HFFc6 (cell line): ENCODE measurements at regions not wholly inside any gene's neighbourhood (a gene's known extent, or its start where the extent isn't known, plus 50 kb on each side); places are given as distances from the start of the nearest gene placed in this dataset.

ENCODE experiments used
- DNase-seq: peaks from one replicate; pipeline ENCODE4 v3.0.0-alpha.2; 2018
- H3K27ac Mint-ChIP-seq: 2 replicates; pipeline ENCODE4 v1.8.0; 2020; ENCODE audit warnings: mild to moderate bottlenecking, mixed read lengths
- H3K27me3 Mint-ChIP-seq: 2 replicates; pipeline ENCODE4 v1.8.0; 2021; ENCODE audit warnings: mild to moderate bottlenecking, moderate library complexity, mixed read lengths; ENCODE audit not compliant: insufficient read depth
- H3K36me3 Mint-ChIP-seq: 2 replicates; pipeline ENCODE4 v1.8.0; 2021; ENCODE audit warnings: low read depth, mixed read lengths
- H3K4me1 Mint-ChIP-seq: 2 replicates; pipeline ENCODE4 v1.8.0; 2020; ENCODE audit warnings: low read depth, mixed read lengths
- H3K4me3 Mint-ChIP-seq: 2 replicates; pipeline ENCODE4 v1.8.0; 2020; ENCODE audit warnings: mild to moderate bottlenecking, moderate library complexity, mixed read lengths
- H3K9me3 Mint-ChIP-seq: 2 replicates; pipeline ENCODE4 v1.8.0; 2020; ENCODE audit warnings: mild to moderate bottlenecking, mixed read lengths
- CTCF ChIP-seq: fragments of 200-600 bp; sonication (generic); IDR thresholded peaks from 2 replicates; pipeline ENCODE4 v1.5.0; 2021; ENCODE audit warnings: antibody characterized with exemption, mild to moderate bottlenecking

GRCh38 chr16:73339821-73340220 lies 291.9 kb upstream of the ZFHX3 start:
- Mint-ChIP-seq H3K4me1 (no peaks in the 10 kb centered on the region), H3K36me3 (no peaks in the 10 kb centered on the region), H3K9me3 (no peaks in the 10 kb centered on the region), H3K27ac (no peak overlapping the region), H3K4me3 (no peak overlapping the region), H3K27me3 (no peaks in the 10 kb centered on the region)
- DNase-seq: no peak
- TF ChIP-seq CTCF: no peak

- Mint-ChIP-seq H3K27me3 (no peaks in the 10 kb centered on the region), H3K27ac (no peak overlapping the region), H3K4me1 (no peaks in the 10 kb centered on the region), H3K36me3 (no peaks in the 10 kb centered on the region), H3K4me3 (no peak overlapping the region), H3K9me3 (no peaks in the 10 kb centered on the region)
- TF ChIP-seq CTCF: no peak
- no peak for DNase-seq
Measured at GRCh38 chr16:73337373-73338296, 289.7 kb upstream of the ZFHX3 start.

GRCh38 chr16:73329358-73330286 lies 281.7 kb upstream of the ZFHX3 start:
- H3K27me3 Mint-ChIP-seq: peaks cover 4% of the 10 kb centered on the region
- no peaks in the 10 kb centered on the region for H3K9me3 Mint-ChIP-seq
- no peaks in the 10 kb centered on the region for H3K36me3 Mint-ChIP-seq
- no peak for DNase-seq
- no peak overlapping the region for H3K27ac Mint-ChIP-seq
- no peaks in the 10 kb centered on the region for H3K4me1 Mint-ChIP-seq
- TF ChIP-seq CTCF: no peak
- no peak overlapping the region for H3K4me3 Mint-ChIP-seq

- Mint-ChIP-seq H3K36me3 (no peaks in the 10 kb centered on the region), H3K4me1 (no peaks in the 10 kb centered on the region), H3K27me3 (peaks cover 14% of the 10 kb centered on the region), H3K9me3 (no peaks in the 10 kb centered on the region), H3K4me3 (no peak overlapping the region), H3K27ac (no peak overlapping the region)
- TF ChIP-seq CTCF: no peak
- no peak for DNase-seq
Measured at GRCh38 chr16:73326770-73327470, 279.0 kb upstream of the ZFHX3 start.

GRCh38 chr16:73326221-73326620 lies 278.3 kb upstream of the ZFHX3 start:
- H3K36me3 Mint-ChIP-seq: no peaks in the 10 kb centered on the region
- H3K27me3 Mint-ChIP-seq: peaks cover 17% of the 10 kb centered on the region
- no peak overlapping the region for H3K27ac Mint-ChIP-seq
- no peaks in the 10 kb centered on the region for H3K4me1 Mint-ChIP-seq
- H3K4me3 Mint-ChIP-seq: no peak overlapping the region
- DNase-seq: no peak
- H3K9me3 Mint-ChIP-seq: no peaks in the 10 kb centered on the region
- TF ChIP-seq CTCF: no peak
